ENCODE measurements at regions not wholly inside any gene's neighbourhood (a gene's known extent, or its start where the extent isn't known, plus 50 kb on each side); places are given as distances from the start of the nearest gene placed in this dataset.

GRCh38 chr6:143594647-143595046 lies 83.1 kb upstream of the PHACTR2 start:
- no peak overlapping the region for H3K27ac Mint-ChIP-seq
- H3K4me3 Mint-ChIP-seq = no peak overlapping the region
- no peak for TF ChIP-seq CTCF (IDR thresholded peaks at IDR 0.05; ENCODE audit: unreplicated experiment)
- H3K9me3 Mint-ChIP-seq = no peaks in the 10 kb centered on the region
- no peak for DNase-seq (ENCODE audit: low spot score in 2 of 2, unreplicated experiment in 2 of 2)
- peaks cover 3% of the 10 kb centered on the region for H3K4me1 Mint-ChIP-seq
- no peaks in the 10 kb centered on the region for H3K36me3 Mint-ChIP-seq
- no peaks in the 10 kb centered on the region for H3K27me3 Mint-ChIP-seq (ENCODE audit: low read depth)

DNA sequence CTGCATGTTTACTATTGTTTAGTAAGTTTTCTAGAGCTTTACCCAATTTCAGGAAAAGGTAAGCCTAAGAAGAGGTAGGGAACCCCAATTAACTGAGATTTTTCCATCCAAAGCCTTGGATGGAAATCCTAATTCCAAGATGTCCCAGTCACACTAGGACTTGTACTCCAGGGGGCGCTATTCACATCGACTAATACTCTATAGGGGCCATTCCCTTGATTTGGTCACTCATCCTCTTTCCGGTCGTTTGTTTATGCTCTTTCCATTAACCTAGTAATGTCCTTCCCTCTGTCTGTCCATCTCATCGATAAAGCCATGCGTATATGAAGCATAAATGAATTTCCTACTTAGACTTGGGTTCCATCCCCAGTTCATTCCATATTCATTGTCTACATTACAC lies 80.8 kb upstream of the FUCA2 start:
- Mint-ChIP-seq H3K9me3 (peaks cover 5% of the 10 kb centered on the region), H3K27me3 (ENCODE audit: low read depth) (no peaks in the 10 kb centered on the region), H3K4me3 (no peak overlapping the region), H3K4me1 (peaks cover 3% of the 10 kb centered on the region), H3K36me3 (no peaks in the 10 kb centered on the region), H3K27ac (no peak overlapping the region)
- DNase-seq (ENCODE audit: low spot score in 2 of 2, unreplicated experiment in 2 of 2) = no peak
- TF ChIP-seq CTCF (IDR thresholded peaks at IDR 0.05; ENCODE audit: unreplicated experiment) = peak; percentile 54

- Mint-ChIP-seq H3K4me3 (no peak overlapping the region), H3K27ac (no peak overlapping the region), H3K4me1 (peaks cover 3% of the 10 kb centered on the region), H3K36me3 (no peaks in the 10 kb centered on the region), H3K27me3 (ENCODE audit: low read depth) (no peaks in the 10 kb centered on the region), H3K9me3 (peaks cover 5% of the 10 kb centered on the region)
- DNase-seq (ENCODE audit: low spot score in 2 of 2, unreplicated experiment in 2 of 2) = no peak
- no peak for TF ChIP-seq CTCF (IDR thresholded peaks at IDR 0.05; ENCODE audit: unreplicated experiment)
Observed at GRCh38 chr6:143591441-143591840, 79.9 kb upstream of the FUCA2 start.

DNA sequence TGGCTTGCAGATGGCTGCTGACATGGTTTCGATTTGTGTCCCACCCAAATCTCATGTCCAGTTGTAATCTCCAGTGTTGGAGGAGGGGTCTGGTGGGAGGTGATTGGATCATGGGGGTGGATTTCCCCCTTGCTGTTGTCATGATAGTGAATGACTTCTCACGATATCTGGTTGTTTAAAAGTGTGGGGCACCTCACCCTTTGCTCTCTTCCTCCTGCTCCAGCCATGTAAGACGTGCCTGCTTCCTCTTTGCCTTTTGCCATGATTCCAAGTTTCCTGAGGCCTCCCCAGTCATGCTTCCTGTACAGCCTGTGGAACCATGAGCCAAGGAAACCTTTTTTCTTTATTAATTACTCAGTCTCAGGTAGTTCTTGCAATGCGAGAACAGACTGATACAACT lies 77.6 kb upstream of the FUCA2 start:
- H3K36me3 Mint-ChIP-seq = no peaks in the 10 kb centered on the region
- H3K4me1 Mint-ChIP-seq = peaks cover 6% of the 10 kb centered on the region
- no peak for TF ChIP-seq CTCF (IDR thresholded peaks at IDR 0.05; ENCODE audit: unreplicated experiment)
- H3K9me3 Mint-ChIP-seq = peaks cover 5% of the 10 kb centered on the region
- no peaks in the 10 kb centered on the region for H3K27me3 Mint-ChIP-seq (ENCODE audit: low read depth)
- no peak overlapping the region for H3K27ac Mint-ChIP-seq
- no peak for DNase-seq (ENCODE audit: low spot score in 2 of 2, unreplicated experiment in 2 of 2)
- H3K4me3 Mint-ChIP-seq = no peak overlapping the region

- no peak for DNase-seq (ENCODE audit: low spot score in 2 of 2, unreplicated experiment in 2 of 2)
- Mint-ChIP-seq H3K4me3 (no peak overlapping the region), H3K27me3 (ENCODE audit: low read depth) (no peaks in the 10 kb centered on the region), H3K36me3 (no peaks in the 10 kb centered on the region), H3K4me1 (peaks cover 6% of the 10 kb centered on the region), H3K27ac (no peak overlapping the region), H3K9me3 (peaks cover 5% of the 10 kb centered on the region)
- TF ChIP-seq CTCF (IDR thresholded peaks at IDR 0.05; ENCODE audit: unreplicated experiment) = no peak
Observed at GRCh38 chr6:143586557-143586956, 75.0 kb upstream of the FUCA2 start.

- DNase-seq (ENCODE audit: low spot score in 2 of 2, unreplicated experiment in 2 of 2) = no peak
- Mint-ChIP-seq H3K36me3 (no peaks in the 10 kb centered on the region), H3K9me3 (peaks cover 8% of the 10 kb centered on the region), H3K4me1 (peaks cover 6% of the 10 kb centered on the region), H3K27ac (peak overlapping the region; percentile 8), H3K4me3 (no peak overlapping the region), H3K27me3 (ENCODE audit: low read depth) (no peaks in the 10 kb centered on the region)
- TF ChIP-seq CTCF (IDR thresholded peaks at IDR 0.05; ENCODE audit: unreplicated experiment) = no peak
Observed at GRCh38 chr6:143585716-143586115, 74.2 kb upstream of the FUCA2 start.

Measured in mesothelial cell of epicardium (in vitro differentiated cells).